Omental fat pad (tissue), 3 donors: ENCODE measurements at regions not wholly inside any gene's neighbourhood (a gene's known extent, or its start where the extent isn't known, plus 50 kb on each side); places are given as distances from the start of the nearest gene placed in this dataset.
"Not testable (repeated sequence)": the region's sequence is repeated elsewhere in the genome, so short reads cannot be mapped to it uniquely, and the experiment has no call there.

Source experiments
- ATAC-seq: fragments of 150-250 bp; one replicate; pipeline ENCODE4 v1.9.1; 2016; ENCODE audit warnings: mild to moderate bottlenecking, moderate library complexity; ENCODE audit not compliant: low FRiP score
- DNase-seq: peaks from one replicate; pipeline ENCODE4 v3.0.0-alpha.2; 2019; ENCODE audit warnings: low spot score
- TF ChIP-seq, protein P1 (sequence below), 3 donors: fragments of 450-650 bp; IDR thresholded peaks; one replicate each; pipeline ENCODE4 v1.5.1; 2016 to 2017; ENCODE audit warnings: antibody characterized with exemption in 3 of 3, mild to moderate bottlenecking in 3 of 3, moderate library complexity in 2 of 3

DNA sequence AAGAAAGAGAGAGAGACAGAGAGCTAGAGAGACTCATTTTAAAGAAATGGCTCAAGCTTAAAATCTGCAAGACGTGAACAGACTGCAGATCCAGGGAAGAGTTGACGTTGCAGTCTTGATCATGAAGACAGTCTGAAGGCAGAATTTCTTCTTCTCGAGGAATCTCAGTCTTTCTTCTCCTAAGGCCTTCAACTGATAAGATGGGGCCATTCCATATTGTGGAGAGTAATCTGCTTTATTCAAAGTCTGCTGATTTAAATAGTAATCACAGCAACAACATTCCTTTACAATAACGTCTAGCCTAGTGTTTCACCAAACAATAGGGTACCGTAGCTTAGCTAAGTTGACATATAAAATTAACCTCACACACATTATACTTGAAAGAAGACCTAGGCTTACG is 208.4 kb upstream of the ADAMTS3 start:
- ATAC-seq (no peak), DNase-seq (no peak)
- TF ChIP-seq, protein P1, sequence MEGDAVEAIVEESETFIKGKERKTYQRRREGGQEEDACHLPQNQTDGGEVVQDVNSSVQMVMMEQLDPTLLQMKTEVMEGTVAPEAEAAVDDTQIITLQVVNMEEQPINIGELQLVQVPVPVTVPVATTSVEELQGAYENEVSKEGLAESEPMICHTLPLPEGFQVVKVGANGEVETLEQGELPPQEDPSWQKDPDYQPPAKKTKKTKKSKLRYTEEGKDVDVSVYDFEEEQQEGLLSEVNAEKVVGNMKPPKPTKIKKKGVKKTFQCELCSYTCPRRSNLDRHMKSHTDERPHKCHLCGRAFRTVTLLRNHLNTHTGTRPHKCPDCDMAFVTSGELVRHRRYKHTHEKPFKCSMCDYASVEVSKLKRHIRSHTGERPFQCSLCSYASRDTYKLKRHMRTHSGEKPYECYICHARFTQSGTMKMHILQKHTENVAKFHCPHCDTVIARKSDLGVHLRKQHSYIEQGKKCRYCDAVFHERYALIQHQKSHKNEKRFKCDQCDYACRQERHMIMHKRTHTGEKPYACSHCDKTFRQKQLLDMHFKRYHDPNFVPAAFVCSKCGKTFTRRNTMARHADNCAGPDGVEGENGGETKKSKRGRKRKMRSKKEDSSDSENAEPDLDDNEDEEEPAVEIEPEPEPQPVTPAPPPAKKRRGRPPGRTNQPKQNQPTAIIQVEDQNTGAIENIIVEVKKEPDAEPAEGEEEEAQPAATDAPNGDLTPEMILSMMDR (IDR thresholded peaks at IDR 0.05) = no peak

- DNase-seq (no peak), ATAC-seq (no peak)
- TF ChIP-seq, protein P1 (IDR thresholded peaks at IDR 0.05) = no peak
These were observed 201.7 kb upstream of the ADAMTS3 start for GRCh38 chr4:72770708-72771107.

- no peak for DNase-seq
- ATAC-seq = no peak
- TF ChIP-seq, protein P1 (IDR thresholded peaks at IDR 0.05) = no peak
These were observed 199.3 kb upstream of the ADAMTS3 start for GRCh38 chr4:72768364-72768763.

DNA sequence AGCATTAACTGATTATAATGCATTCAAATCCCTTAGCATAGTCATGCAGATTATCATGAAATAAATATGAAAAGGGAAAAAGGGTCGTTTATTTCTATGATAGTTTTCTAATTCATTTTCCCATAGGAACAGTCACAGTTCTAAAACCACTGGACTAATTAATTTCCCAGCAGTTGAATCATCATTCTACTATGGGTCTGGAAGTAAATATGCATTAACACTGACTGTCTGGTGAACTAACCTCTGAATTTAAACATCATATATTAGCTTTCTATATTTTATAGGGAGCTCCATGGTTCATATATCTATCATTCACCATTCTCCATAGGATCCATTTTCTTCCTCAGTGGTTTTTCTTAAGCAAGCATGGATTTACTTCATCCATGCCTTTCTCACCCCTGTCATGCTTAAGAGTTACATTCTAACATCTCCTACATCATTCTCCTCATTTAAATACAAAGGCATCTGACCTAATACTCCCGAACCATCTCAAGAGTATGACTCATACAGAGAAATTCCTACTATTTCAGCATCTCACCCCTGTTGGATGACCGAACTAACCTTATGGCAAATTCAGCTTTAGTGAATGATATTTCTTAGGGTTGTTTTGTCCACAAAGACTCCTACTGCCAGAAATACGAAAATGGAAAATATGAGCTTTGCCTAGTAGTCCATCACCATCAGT is 198.7 kb upstream of the ADAMTS3 start:
- ATAC-seq (peak; percentile 91), DNase-seq (no peak)

DNA sequence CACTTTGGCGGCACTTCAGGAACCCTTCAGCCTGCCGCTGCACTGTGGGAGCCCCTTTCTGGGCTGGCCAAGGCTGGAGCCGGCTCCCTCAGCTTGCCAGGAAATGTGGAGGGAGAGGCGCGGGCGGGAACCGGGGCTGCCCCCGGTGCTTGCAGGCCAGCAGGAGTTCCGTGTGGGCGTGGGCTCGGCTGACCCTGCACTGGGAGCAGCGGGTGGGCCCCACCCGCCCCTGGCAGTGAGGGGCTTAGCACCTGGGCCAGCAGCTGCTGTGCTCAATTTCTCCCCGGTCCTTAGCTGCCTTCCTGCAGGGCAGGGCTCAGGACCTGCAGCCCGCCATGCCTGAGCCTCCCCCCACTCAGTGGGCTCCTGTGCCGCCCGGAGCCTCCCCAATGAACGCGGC is 196.8 kb upstream of the ADAMTS3 start:
- not testable (repeated sequence) for ATAC-seq, DNase-seq

More for the DNA sequence above, 198.7 kb upstream of the ADAMTS3 start:
- TF ChIP-seq, protein P1 (IDR thresholded peaks at IDR 0.05) = no peak

- no peak for DNase-seq
- TF ChIP-seq, protein P1 (IDR thresholded peaks at IDR 0.05) = no peak
- ATAC-seq = no peak
These were observed 192.5 kb upstream of the ADAMTS3 start for GRCh38 chr4:72761368-72762038.

DNA sequence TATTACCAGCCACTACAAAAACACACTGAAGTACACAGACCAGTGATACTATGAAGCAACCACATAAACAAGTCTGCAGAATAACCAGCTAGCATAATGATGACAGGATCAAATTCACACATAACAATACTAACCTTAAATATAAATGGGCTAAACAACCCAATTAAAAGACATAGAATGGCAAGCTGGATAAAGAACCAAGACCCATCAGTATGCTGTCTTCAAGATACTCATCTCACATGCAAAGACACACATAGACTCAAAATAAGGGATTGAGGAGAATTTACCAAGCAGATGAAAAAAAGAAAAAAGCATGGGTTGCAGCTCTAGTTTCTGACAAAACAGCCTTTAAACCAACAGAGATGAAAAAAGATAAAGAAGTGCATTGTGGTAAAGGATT is 184.4 kb upstream of the ADAMTS3 start:
- not testable (repeated sequence) for DNase-seq, ATAC-seq

- TF ChIP-seq, protein P1 (IDR thresholded peaks at IDR 0.05) = no peak
- ATAC-seq (no peak), DNase-seq (no peak)
These were observed 175.2 kb upstream of the ADAMTS3 start for GRCh38 chr4:72744103-72744725.
